AG09309 (cell line): ENCODE measurements at regions not wholly inside any gene's neighbourhood (a gene's known extent, or its start where the extent isn't known, plus 50 kb on each side); places are given as distances from the start of the nearest gene placed in this dataset.

ENCODE experiments used
- DNase-seq: peaks from one replicate; pipeline ENCODE4 v3.0.0-alpha.2; 2010; ENCODE audit warnings: low read depth
- H3K4me3 ChIP-seq: 2 replicates; pipeline ENCODE4 v1.5.1; 2011; ENCODE audit warnings: mild to moderate bottlenecking, low read depth, low read length, moderate library complexity; ENCODE audit not compliant: control insufficient read depth
- TF ChIP-seq, protein P1 (sequence below): IDR thresholded peaks from 2 replicates; pipeline ENCODE4 v1.5.1; 2011; ENCODE audit warnings: mild to moderate bottlenecking, low read depth, low read length, inconsistent platforms; ENCODE audit not compliant: insufficient read depth, control insufficient read depth; ENCODE audit errors: missing control alignments

DNA sequence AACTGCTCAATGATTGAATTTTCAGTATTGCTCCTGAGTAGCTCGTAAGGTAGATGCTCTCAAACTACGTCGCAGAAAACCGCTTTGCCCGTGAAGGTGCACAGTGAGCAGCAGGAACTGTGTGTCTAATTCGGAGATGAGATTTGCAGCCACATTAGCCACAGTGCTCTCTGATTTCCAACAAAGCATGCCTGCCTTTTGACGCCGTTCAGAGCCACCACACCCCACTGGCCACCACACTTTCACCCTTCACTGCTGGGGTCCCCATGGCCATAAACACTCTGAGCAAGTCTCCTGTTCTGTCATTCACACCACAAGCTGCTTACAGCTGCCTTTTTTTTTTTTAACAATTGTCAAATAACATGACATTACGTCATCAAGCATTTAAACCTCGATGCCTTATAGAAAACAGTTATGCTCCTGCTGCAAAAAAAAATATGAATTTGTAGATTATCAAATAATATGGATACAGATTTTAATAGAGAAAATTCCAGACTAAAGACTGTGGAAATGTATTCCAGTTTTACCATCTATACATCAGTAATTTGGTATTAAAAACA lies 578.8 kb upstream of the PFKP start:
- TF ChIP-seq, protein P1, sequence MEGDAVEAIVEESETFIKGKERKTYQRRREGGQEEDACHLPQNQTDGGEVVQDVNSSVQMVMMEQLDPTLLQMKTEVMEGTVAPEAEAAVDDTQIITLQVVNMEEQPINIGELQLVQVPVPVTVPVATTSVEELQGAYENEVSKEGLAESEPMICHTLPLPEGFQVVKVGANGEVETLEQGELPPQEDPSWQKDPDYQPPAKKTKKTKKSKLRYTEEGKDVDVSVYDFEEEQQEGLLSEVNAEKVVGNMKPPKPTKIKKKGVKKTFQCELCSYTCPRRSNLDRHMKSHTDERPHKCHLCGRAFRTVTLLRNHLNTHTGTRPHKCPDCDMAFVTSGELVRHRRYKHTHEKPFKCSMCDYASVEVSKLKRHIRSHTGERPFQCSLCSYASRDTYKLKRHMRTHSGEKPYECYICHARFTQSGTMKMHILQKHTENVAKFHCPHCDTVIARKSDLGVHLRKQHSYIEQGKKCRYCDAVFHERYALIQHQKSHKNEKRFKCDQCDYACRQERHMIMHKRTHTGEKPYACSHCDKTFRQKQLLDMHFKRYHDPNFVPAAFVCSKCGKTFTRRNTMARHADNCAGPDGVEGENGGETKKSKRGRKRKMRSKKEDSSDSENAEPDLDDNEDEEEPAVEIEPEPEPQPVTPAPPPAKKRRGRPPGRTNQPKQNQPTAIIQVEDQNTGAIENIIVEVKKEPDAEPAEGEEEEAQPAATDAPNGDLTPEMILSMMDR, result no peak
- H3K4me3 ChIP-seq, result no peak overlapping the region
- DNase-seq, result no peak

DNA sequence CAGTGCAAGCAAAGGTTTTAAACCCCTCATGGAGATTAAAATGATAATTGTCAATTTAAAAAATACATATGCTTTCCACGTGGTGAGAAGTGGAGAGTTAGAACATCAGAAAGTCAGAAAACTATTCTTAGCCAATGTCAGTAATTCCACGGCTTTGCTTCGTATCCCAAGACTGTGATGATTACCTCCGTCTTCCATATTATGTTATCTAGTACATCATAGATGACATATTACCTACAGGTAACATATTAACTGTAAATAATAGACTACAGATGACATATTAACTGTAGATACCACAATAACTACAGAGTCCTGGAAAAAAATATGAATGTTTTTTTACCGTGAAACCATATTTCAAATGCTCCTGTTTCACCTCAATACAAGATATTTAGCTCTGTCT lies 579.4 kb upstream of the PFKP start:
- no peak for DNase-seq
- H3K4me3 ChIP-seq, result no peak overlapping the region
- TF ChIP-seq, protein P1, result no peak

DNA sequence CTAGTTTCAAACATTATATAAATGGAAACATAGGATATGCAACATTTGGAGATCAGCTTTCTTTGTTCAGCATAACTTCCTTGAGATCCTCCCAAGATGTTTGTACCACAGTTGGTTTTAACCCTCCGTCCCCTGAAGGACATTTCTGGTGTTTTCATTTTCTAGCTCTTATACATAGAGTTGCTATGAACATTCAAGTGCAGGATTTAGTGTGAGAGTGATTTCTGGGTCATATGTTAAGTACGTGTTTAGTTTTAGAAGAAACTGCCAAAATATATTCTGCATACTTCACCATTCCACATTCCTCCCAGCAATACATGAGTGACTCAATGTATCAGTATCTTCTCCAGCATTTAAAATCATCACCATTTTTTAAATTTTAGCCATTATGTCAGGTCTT lies 588.7 kb upstream of the PFKP start:
- no peak overlapping the region for H3K4me3 ChIP-seq
- TF ChIP-seq, protein P1, result no peak
- no peak for DNase-seq

DNA sequence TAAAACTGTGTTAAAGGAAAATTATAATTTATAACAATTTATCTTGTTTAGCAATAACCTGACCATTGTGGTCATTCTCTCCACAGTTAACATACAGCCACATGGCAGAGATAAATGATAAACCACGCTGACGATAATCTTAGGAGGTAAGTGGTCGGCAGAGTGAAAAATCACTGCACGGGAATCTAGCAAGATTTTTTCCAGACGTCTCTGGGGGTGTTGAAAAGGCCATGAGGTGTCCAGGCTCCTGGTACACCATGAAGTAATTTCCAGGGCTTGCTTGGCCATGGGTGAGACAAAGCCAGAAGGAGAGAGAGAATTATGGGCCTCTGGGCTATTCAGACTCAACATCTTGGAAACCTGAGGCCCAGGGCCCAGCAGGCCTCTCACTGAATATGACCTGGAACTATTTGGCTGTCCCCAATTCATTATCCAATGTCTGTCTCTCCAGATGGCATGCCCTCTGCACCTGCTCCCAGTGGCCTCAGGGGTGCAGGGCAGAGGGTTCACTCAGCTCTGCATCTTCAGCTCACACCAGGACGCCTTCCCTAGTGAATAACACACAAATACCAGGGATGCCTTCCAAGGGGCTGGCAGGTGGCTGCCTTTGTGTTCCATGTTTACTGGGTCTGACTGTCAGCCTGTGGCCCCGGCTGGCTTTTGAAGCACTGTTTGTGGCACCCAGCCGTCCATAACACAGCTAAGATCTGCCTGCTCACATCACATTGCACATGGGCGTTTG lies 590.4 kb upstream of the PFKP start:
- H3K4me3 ChIP-seq, result no peak overlapping the region
- TF ChIP-seq, protein P1, result no peak
- no peak for DNase-seq

DNA sequence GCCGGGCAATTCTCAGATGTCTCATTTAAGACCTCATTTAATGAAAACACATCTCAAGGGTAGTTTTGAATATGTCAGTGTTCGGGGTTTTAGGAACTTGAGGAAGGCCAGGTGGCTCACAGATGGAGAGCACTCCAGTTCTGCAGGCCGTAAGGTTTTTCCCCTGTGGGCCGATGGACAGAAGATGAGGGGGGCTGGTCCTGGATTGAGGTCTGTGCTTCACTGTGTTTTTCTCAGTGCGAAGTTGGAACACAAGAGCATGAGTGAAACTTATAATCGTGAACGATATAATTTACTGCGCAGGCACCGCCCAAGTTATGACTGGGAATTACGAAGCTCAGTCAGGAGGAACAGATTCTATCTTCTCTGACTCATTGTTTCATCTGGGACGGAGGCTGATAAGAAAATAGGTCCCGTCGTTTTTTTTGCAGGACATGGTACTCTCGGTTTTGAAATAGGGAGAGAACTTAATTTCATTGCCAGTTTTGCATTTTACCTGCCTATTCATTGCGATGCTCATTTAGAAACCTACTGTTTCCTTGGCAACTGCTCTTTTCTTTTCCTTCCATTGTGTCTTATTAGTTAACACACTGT lies 591.0 kb upstream of the PFKP start:
- H3K4me3 ChIP-seq, result no peak overlapping the region
- TF ChIP-seq, protein P1, result no peak
- DNase-seq, result no peak

DNA sequence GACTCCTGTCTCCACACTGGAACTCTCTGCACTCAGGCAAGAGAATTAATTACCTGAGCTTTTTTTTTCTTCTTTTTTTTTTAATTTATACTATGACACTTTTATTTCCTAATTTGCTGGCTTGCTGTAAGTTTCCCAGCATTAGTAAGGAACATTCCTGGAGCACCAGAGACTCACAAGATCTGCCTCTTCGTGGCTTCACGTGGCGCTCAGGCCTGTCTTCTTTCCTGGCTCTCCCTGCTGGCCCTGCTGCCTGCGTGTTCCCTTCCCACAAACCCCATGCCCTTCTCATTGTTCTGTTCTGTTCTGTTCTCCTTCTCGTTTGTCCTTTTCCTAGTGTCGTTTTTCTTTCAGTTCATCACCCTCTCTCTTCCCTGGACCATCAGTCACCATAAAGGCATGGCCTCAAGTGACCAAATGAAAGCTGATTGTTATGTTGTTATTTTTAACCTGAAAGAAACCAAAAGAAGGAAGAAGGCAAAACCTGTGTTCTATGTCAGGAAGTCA lies 591.6 kb upstream of the PFKP start:
- no peak for DNase-seq
- no peak overlapping the region for H3K4me3 ChIP-seq
- TF ChIP-seq, protein P1, result no peak
